Stimulated activated CD8-positive, alpha-beta memory T cell treated with anti-CD3 and anti-CD28 coated beads, Interleukin-7, amount 100 ng/mL, for 48 hours (primary cell): ENCODE measurements at regions not wholly inside any gene's neighbourhood (a gene's known extent, or its start where the extent isn't known, plus 50 kb on each side); places are given as distances from the start of the nearest gene placed in this dataset.

Experiments
- DNase-seq, 2 donors: peaks; one replicate each; pipeline ENCODE4 v3.0.0-alpha.2; 2020; ENCODE audit warnings: low read depth in 1 of 2; ENCODE audit errors: extremely low read depth in 1 of 2

DNA sequence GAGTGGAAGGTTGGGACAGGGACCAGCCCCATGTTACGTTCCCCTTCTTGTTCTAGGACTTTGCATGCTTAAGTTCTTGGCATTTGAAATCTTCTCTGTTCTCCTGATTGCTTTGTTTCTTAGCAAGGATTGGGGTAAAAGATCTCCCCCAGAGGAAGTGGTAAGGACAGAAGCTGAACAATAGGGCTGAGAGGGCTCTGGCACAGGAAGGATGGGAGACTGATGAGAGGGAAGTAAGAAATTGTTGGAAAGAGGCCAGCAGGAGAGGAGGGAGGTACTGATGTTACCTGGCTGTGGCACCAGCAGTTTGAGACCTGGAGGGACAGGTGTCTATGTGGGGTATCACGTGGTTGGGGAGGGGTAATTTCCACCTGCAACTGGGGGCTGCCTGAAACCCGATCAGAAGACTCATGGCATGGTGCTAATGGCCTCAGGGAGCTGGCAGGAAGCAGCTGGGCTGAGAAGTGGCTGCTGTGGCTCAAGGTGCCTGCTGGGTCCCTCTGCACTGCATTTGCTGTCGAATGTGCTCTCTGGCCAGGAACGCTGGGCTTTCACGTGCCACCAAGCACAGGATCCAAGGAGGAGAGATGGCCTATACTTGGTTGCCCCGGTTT is 108.4 kb downstream of the LSM3 start:
- DNase-seq: no peak

DNA sequence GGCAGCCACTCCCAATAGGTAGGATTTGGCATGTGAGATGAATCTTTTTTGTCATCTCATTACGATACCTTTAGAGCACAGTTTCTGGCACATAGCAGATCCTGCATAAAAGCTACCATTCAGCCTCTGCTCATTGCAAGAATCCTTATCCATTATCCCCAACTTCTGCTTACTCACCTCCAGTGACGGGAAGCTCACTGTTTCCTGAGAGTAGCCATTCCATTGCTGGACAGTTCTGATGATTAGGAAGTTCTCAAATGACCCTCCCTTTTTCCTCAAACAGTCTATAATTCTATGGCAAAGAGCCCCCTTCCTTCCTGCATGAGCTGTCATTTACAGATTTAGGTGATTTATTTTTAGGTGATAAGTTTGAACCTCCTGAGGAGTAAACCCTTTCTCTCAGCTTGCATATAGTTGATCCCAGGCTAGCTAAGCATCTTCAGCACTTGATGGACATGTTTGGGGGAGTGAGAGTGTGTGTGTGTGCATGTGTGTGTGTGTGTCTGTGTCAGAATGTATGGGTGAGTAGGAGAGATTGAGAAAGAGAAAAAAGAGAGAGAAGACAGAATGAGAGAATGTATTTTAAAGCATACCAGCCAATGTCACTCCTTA is 109.7 kb downstream of the LSM3 start:
- no peak for DNase-seq

DNA sequence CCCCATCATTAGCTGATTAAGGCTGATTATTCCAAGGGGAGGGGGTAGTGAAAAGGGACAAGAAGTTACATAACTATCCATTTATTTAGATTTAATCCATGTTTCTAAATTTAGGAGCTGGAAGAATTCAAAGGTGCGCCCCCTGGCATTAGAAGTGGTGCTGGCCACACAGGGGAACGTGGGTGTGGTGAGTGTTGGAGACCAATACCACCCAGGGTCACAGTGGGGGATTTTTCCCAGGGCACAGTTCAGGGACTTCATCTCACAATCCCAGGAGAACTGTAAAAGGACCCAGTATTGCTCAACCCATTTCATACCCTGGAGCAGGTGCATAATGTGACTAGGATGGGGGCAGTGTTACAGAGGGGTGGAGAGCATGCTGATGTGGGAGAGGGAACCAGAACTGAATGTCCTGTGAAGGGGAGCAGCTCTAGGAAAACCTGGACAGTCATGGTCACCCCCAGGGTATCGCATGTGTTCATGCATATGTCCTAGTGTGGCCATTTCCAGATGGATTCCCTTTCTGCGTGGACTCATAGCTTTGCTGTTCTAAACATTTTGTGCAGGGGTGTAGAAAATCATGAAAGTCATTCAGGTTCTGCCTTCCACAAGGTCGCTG is 110.3 kb downstream of the LSM3 start:
- DNase-seq: no peak

DNA sequence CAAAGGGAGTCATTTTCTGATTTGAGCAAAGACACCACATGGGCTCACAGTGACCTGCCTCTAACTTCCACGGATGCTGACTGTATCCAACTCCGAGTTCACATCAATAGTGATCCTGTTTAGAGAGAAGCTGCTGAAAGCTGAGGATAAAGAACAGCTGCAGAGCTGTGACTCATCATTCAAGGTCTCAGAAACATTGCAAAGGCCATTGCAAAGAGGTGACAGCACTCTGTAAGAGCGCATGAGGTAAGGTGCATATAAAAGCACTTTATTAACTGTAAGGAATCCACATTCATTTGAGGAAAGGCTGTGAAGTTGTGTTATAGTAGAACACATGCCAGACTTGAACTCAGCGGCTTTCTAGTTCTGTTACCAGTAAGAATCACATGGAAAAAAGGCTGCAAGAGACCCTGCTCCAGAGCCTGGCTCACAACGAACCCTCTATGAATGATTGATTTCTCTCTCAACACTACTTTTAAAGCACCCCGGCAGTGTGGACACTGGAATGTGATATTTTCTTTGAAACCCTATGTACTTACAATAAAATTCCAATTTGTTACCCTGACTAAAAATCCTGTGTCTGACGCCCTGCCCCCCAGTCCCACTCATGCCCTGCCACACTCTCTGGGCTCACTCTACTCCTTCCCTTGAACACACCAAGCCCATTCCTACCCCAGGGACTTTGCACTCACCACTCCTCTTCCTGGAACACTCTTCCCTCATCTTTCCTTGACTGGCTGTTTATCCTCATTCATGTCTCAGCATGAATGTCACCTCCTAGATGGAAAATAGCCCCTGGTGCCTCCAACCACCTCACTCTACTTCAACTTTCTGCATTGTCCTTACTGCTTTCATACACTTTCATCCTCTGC is 111.2 kb downstream of the LSM3 start:
- DNase-seq: no peak

DNA sequence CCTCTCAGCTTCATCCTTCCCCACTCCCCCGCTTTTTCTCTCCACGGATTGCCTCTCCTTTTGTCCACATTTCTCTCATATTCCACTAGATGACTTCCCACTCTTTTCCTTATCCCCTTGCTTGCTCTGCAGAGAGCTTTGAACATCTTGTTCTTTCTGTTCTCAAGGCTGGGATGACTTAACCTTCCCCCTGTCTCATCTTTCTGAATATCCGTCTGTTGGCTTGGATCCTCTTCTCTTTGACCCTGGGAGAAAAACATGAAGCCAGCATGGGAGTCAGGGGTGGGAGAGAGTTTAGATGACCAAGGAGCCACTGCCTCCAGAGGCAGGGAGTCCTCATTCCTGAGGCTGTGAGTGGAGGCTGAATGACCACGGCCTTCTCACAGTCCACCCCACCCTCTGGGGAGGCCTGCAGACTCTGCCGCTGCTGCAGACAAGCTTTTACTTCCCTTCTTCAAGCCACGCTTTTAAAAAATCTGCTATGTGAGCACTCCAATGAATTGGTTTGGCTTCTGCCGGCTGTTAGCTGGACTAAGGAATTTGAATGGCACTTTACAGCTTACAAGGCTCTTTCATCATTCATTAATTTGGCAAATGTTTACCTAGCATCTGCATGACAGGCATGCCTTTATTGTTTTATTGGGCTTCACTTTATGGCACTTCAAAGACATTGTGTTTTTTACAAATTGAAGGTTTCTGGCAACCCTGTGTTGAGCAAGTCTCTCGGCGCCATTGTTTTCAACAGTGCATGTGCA is 111.6 kb upstream of the SLC6A6 start:
- no peak for DNase-seq

DNA sequence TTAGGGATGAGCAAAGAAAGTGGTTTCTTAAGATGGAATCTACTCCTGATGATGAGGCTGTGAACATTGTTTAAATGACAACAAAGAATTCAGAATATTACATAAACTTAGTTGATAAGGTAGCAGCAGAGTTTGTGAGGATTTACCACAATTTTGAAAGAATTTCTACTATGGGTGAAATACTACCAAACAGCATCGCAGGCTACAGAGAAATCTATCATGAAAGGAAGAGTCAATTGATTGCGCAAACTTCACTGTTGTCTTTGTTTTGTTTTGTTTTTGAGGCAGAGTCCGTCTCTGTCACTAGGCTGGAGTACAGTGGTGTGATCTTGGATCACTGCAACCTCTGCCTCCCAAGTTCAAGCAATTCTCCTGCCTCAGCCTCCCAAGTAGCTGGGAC is 107.4 kb upstream of the SLC6A6 start:
- no peak for DNase-seq

DNA sequence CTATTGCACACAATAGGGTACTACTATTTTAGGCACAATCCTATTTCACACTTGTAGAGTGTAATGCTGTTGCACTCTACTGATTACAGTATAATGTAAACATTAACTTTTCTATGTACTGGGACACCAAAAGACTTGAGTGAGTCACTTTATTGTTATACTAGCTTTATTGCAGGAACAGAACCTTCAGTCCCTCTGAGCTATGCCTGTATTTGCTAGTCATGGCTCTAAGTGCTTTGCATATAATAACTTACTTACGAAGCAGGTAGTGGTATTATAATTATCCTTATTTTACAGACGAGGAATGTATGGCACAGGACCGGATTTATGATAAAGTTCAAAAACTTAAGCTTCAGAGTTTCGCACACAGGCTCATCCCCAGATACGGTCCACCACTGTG is 106.6 kb upstream of the SLC6A6 start:
- DNase-seq: no peak

DNA sequence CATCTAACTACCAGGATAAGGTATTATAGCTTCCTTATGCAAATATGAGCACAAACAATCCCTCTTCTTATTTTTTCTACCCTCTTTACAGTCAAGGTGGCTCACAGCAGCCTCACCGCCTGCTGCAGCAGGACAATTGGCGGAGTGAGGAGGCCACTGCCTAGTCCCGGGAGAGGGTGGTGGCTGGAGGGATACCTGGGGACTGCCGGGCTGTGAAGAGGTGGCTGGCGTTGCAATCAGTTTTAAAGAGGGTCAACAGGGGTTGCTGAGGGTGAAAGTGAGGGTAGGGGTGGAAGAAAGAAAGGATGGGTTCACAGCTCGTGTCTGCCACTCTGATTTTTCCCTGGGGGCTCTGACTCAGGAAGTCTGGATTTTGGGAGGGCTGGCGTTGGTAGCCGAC is 105.1 kb upstream of the SLC6A6 start:
- DNase-seq: no peak

DNA sequence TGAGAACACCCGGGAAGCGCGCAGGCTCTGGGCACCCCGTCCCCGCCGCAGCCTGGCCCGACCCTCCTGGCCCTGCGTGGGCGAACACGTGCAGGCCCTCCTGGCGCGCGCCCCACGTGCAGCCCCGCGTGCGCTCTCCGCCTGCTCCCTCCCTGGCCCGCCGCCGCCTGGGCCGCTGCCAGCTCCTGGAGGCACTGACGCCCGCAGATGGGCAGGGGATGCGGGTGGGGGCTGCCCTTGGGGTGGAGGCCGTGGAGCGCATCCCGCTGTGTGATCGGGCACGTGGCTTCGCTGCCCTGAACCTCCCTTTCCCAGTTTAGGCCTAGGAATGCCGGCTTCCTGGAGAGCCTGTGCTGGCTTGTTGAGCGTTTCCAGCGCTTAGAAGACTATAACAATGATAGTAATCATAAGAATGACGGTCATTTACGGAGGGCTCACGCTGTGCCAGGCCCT is 104.6 kb upstream of the SLC6A6 start:
- DNase-seq: no peak

DNA sequence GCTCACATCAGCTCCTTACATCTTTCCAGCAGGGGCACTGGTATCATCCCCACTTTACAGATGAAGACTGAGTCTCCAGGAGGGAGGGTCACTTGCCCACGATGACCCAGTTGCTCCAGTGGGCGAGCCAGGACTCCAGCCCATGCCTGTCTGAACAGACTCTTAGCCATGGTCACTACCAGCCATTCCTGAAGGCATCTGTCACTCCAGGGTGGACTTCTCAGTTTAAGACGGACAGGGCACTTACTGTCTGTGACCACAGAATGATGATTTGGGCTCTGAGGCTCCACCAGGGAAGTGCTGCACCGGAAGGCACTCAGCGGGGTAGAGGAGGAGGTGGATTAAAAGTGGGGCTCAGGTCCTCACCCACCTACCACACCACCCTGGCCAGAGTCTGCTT is 104.0 kb upstream of the SLC6A6 start:
- no peak for DNase-seq

DNA sequence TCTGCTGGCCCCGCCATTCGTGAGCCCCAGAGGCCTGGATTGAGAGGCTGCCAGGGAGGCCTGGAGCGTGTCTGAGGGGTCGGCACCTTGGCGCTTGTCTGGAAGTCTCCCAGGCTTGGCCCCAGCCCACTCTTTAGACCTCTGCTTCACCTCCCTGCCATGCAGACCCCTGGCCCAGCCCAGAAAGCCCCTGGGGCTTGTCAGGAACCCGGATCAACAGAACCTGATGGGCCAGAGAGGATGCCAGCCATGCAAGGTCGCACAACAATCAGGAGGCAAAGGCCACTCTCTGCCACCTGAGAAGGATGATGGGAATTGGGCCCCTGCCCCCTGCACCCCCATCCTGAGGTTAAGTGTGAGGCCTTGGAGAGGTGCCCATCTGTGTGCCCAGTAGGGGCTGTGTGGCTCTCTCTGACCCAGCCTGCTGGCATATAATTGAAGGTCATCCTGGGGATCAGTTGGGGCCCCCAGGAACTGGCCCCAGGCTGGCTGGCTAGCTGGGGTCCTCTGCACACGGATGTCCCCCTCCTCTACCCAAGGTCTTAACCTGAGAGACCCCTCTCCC is 103.3 kb upstream of the SLC6A6 start:
- DNase-seq: no peak

DNA sequence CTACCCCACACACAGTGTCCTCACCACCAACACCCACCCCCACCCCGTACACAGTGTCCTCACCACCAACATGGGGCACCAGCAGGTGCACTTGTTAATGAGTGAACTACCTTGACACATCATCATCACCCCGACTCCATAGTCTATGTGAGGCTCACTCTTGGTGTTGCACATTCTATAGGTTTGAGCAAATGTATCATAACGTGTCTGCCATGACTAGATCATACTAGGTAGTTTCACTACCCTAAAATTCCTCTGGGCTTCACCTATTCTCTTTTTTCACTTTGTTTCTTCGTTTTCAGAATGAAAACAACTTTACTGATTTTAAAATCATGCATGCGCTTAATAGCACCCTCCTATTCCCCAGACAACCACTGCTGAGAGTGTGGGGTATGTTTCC is 102.6 kb upstream of the SLC6A6 start:
- no peak for DNase-seq

DNA sequence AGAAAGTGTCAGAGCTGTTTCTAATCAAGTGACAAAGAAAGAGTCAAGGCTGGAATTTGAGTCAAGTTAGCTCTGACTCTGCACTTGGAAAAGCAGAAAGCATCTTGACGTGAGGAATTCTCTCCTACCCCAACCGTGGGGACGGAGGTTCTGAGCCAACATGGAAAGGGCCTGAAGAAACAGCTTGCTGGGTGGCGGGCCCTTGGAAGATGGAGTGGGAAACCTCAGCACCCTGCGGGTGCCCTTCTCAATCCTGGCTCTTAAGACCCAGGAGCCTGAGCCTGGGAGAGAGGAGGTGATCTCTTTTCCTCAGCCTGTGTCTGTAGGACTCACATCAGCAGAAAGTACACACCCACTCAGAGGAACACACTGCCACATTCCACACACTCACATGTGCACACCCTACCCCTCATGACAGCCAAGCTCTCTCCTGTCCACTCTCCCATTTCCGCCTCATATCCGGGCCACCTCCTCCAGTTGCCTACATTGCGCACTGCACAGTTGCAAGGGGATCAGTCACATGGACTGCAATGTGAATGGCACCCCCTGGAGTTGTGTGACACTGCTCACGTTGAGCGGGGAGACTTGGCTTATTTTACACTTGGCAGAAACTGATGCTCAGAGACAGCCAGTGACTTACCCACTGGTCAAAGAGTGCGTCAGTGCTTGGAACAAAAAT is 101.5 kb upstream of the SLC6A6 start:
- no peak for DNase-seq

DNA sequence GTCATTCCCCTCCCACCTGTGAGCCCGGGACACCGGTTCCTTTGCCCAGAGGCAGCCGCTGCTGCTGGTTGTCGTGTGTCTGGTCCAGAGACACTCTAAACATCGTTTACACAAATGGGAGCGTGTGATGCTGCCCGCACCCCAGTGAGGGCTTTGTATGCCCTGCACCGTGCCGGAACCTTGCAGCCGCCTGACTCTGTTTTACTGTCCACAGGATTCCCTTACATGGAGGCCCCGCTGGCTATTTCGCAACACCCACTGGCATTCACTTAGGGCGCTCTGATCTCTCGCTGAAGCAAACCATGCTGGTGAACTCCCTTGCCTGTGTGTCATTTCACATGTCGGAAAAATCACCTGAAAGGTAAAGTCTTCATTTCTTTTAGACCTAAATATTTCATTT is 100.8 kb upstream of the SLC6A6 start:
- DNase-seq: no peak

DNA sequence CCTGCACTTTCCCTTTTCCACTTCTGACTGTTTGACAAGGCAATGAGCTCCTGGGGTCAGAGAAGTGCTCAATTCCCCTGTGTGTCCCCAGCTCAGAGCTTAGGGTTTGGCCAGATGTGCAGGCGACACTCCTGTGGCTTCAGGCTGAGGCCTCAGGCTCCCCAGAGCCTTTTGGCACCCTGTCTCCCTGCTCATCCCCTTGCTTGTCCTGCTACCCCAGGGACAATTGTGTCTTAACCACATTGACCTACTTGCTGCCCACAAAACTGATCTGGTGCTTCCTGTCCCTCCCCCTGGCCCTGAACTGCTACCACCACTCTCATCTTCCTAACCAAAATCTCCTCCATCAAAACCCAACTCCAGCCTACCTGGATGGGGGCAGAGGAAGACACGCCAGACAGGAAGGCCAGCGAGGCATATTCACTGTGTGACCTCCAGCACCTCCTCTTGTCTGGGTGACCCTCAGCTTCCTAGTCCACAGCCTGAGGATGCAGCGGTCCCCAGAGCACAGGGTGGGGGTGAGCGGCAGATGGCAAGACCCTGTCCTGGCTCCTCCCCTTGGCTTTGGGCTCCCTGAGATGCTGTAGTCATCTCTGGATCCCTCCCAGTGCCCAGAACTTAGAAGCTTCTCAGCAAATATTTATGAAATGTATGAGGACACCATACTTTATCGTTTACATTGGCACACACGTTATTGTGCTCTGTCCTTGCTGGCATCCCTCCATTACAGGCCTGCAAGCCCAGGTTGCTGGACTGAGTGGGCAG is 98.9 kb upstream of the SLC6A6 start:
- no peak for DNase-seq

DNA sequence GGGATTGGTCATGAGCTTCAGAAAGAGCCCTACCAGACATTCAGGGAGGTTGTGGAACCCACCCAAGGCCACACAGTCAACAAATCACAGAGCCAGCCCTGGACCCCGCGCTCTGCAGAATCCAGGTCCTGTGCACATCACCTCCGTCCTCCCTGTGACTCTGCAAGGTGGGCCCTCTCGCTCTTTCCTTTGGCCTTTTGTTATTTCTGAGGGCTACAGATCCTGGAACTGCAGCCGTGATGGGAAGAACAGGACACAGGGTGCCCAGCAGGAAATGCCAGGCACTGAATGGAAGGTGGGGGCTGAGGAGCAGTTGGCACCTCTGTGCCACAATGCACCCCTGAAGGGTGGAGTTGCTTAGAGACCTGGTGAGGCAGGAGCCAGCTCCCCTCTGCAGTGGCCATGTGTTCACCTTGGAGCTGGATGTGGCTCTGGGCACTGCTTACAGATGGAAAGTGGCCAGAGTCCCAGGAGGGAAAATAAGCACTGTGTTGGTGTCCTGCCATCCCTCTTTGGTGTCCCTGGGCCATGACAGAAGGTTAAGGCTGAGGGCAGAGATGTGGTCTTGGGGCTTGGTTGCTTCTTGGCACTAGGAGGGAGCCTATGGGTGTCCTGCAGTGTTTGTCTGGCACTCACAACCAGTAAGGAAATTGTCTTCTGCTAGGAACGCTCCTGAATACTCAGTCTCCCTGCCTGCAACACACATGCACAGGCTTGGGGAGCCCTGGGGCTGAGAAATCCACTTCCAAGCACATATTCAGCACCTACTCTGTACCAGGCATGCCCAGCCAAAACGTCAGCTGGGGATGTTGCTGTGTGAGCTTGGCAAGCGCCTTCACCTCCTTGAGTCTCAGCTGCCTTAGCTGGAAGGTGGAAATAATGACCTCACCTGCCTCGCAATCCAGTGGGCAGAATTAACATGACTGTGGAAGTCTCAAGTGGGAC is 98.0 kb upstream of the SLC6A6 start:
- no peak for DNase-seq

DNA sequence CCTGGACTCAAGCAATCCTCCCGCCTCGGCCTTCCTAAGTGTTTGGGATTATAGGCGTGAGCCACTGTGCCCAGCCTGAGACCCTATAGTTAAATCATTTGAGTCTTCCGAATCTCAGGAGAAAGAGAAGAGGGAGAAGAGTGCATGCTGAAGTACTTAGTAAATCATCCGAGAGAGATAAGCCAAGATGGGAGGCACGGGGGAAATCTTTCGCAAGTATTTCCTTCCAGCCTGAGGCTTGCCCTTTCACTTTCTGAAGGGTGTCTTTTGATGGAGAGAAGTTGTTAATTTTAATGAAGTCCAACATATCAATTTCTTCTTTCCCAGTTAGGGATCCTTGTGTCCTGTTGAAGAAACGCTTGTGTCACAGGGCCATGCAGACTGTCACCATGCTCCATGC is 97.1 kb upstream of the SLC6A6 start:
- no peak for DNase-seq

DNA sequence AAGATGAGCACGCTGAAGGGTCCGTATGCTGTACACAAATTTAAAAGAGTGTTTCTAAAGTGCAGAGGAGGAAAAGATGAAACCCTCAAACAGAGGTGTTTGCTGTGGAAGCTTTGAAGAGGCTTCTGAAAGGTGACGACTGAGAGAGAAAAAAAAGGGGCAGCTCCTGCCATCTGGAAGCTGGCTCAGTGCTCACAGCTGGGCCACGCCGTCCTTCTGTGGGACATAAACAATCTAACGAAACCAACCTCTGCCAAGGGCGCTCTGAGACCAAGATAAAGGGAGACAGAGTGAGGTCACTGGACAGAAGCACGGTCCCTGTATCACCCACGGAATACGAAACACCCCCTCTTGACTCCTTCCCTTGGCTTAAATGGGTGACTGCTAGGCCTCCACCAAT is 96.3 kb upstream of the SLC6A6 start:
- DNase-seq: no peak
